Astrocyte (in vitro differentiated cells and primary cell): ENCODE measurements at regions not wholly inside any gene's neighbourhood (a gene's known extent, or its start where the extent isn't known, plus 50 kb on each side); places are given as distances from the start of the nearest gene placed in this dataset.

Experiments
- DNase-seq: peaks from one replicate; pipeline ENCODE4 v3.0.0-alpha.2; 2010; ENCODE audit warnings: low read depth
- FAIRE-seq: peaks from 2 replicates; lab custom pipeline; 2011; peaks lifted over from hg19 to GRCh38; lab: Jason Lieb, UNC
- H2AFZ ChIP-seq: 2 replicates; pipeline ENCODE4 v1.6.0; 2012; ENCODE audit warnings: low read depth, low read length, inconsistent platforms
- H3K27ac ChIP-seq: 2 replicates; pipeline ENCODE4 v1.5.1; 2011; ENCODE audit warnings: low read depth, low read length, inconsistent platforms
- H3K27me3 ChIP-seq: 2 replicates; pipeline ENCODE4 v1.6.0; 2011; ENCODE audit warnings: low read length, inconsistent platforms; ENCODE audit not compliant: insufficient read depth
- H3K36me3 ChIP-seq: 2 replicates; pipeline ENCODE4 v1.5.1; 2011; ENCODE audit warnings: low read length, inconsistent platforms; ENCODE audit not compliant: insufficient read depth
- H3K4me1 ChIP-seq: 2 replicates; pipeline ENCODE4 v1.5.1; 2011; ENCODE audit warnings: low read length, inconsistent platforms; ENCODE audit not compliant: insufficient read depth
- H3K4me2 ChIP-seq: 2 replicates; pipeline ENCODE4 v1.6.0; 2012; ENCODE audit warnings: low read length, inconsistent platforms
- H3K4me3 ChIP-seq: 2 replicates; pipeline ENCODE4 v1.5.1; 2011; ENCODE audit warnings: low read depth, mild to moderate bottlenecking, low read length, inconsistent platforms; ENCODE audit not compliant: insufficient read depth
- H3K79me2 ChIP-seq: 2 replicates; pipeline ENCODE4 v1.6.0; 2012; ENCODE audit warnings: mild to moderate bottlenecking, low read length, inconsistent platforms; ENCODE audit not compliant: insufficient read depth
- H3K9ac ChIP-seq: 2 replicates; pipeline ENCODE4 v1.6.0; 2012; ENCODE audit warnings: mild to moderate bottlenecking, low read length, inconsistent platforms
- H3K9me3 ChIP-seq: 2 replicates; pipeline ENCODE4 v1.5.1; 2012; ENCODE audit warnings: low read depth, mild to moderate bottlenecking, low read length, inconsistent platforms; ENCODE audit not compliant: insufficient read depth
- H4K20me1 ChIP-seq: 2 replicates; pipeline ENCODE4 v1.6.0; 2012; ENCODE audit warnings: low read length, inconsistent platforms; ENCODE audit not compliant: insufficient read depth
- H3K27ac Mint-ChIP-seq: one replicate; pipeline ENCODE4 v1.8.0; 2021; ENCODE audit warnings: mild to moderate bottlenecking, mixed read lengths; ENCODE audit not compliant: unreplicated experiment
- H3K27me3 Mint-ChIP-seq: one replicate; pipeline ENCODE4 v1.8.0; 2021; ENCODE audit warnings: low read depth, mixed read lengths; ENCODE audit not compliant: unreplicated experiment
- H3K36me3 Mint-ChIP-seq: one replicate; pipeline ENCODE4 v1.8.0; 2021; ENCODE audit warnings: low read depth, mixed read lengths; ENCODE audit not compliant: unreplicated experiment
- H3K4me1 Mint-ChIP-seq: one replicate; pipeline ENCODE4 v1.8.0; 2021; ENCODE audit warnings: low read depth, mixed read lengths; ENCODE audit not compliant: unreplicated experiment
- H3K4me3 Mint-ChIP-seq: one replicate; pipeline ENCODE4 v1.8.0; 2021; ENCODE audit warnings: mild to moderate bottlenecking, moderate library complexity, mixed read lengths; ENCODE audit not compliant: unreplicated experiment
- H3K9me3 Mint-ChIP-seq: one replicate; pipeline ENCODE4 v1.8.0; 2021; ENCODE audit warnings: mild to moderate bottlenecking, mixed read lengths; ENCODE audit not compliant: unreplicated experiment
- CTCF ChIP-seq: IDR thresholded peaks from 2 replicates; pipeline ENCODE4 v1.5.1; 2011; ENCODE audit warnings: low read depth, mild to moderate bottlenecking, inconsistent platforms, low read length, moderate library complexity; ENCODE audit not compliant: insufficient read depth
- EZH2 ChIP-seq: IDR thresholded peaks from 2 replicates; pipeline ENCODE4 v1.6.1; 2012; ENCODE audit warnings: mild to moderate bottlenecking, low read length, inconsistent platforms; ENCODE audit not compliant: insufficient read depth

- H3K27ac Mint-ChIP-seq = no peak overlapping the region
- no peak overlapping the region for H3K9ac ChIP-seq
- no peaks in the 10 kb centered on the region for H3K36me3 Mint-ChIP-seq
- no peak for TF ChIP-seq EZH2
- TF ChIP-seq CTCF = no peak
- FAIRE-seq (no peak), DNase-seq (no peak)
- H3K4me2 ChIP-seq = no peak overlapping the region
- no peaks in the 10 kb centered on the region for H3K79me2 ChIP-seq
- peaks cover 4% of the 10 kb centered on the region for H3K27me3 Mint-ChIP-seq
- H4K20me1 ChIP-seq = no peaks in the 10 kb centered on the region
- no peaks in the 10 kb centered on the region for H3K9me3 ChIP-seq
- H3K4me3 Mint-ChIP-seq = no peak overlapping the region
- H2AFZ ChIP-seq = no peak overlapping the region
- H3K36me3 ChIP-seq = no peaks in the 10 kb centered on the region
- no peaks in the 10 kb centered on the region for H3K4me1 ChIP-seq
- no peaks in the 10 kb centered on the region for H3K27me3 ChIP-seq
- no peaks in the 10 kb centered on the region for H3K4me1 Mint-ChIP-seq
- H3K27ac ChIP-seq = no peak overlapping the region
- no peak overlapping the region for H3K4me3 ChIP-seq
- H3K9me3 Mint-ChIP-seq = no peaks in the 10 kb centered on the region
These were observed 95.6 kb upstream of the ARHGAP20 start for GRCh38 chr11:110807801-110808200.

- Mint-ChIP-seq H3K4me3 (no peak overlapping the region), H3K36me3 (no peaks in the 10 kb centered on the region), H3K4me1 (no peaks in the 10 kb centered on the region), H3K27ac (no peak overlapping the region), H3K27me3 (peaks cover 4% of the 10 kb centered on the region), H3K9me3 (no peaks in the 10 kb centered on the region)
- Histone ChIP-seq H4K20me1 (no peaks in the 10 kb centered on the region), H3K4me3 (no peak overlapping the region), H2AFZ (no peak overlapping the region), H3K9me3 (no peaks in the 10 kb centered on the region), H3K4me1 (no peaks in the 10 kb centered on the region), H3K27me3 (no peaks in the 10 kb centered on the region), H3K27ac (no peak overlapping the region), H3K36me3 (no peaks in the 10 kb centered on the region), H3K9ac (no peak overlapping the region), H3K79me2 (no peaks in the 10 kb centered on the region), H3K4me2 (no peak overlapping the region)
- DNase-seq (no peak), FAIRE-seq (no peak)
- no peak for TF ChIP-seq EZH2
- TF ChIP-seq CTCF = no peak
These were observed 93.5 kb upstream of the ARHGAP20 start for GRCh38 chr11:110805756-110806155.

GRCh38 chr11:110802162-110802561 is 89.9 kb upstream of the ARHGAP20 start:
- H2AFZ ChIP-seq = no peak overlapping the region
- no peak overlapping the region for H3K4me3 ChIP-seq
- no peak overlapping the region for H3K27ac ChIP-seq
- no peaks in the 10 kb centered on the region for H3K9me3 ChIP-seq
- H3K9ac ChIP-seq = no peak overlapping the region
- Mint-ChIP-seq H3K4me1 (peaks cover 3% of the 10 kb centered on the region), H3K27ac (no peak overlapping the region), H3K9me3 (no peaks in the 10 kb centered on the region), H3K4me3 (no peak overlapping the region), H3K27me3 (peaks cover 4% of the 10 kb centered on the region), H3K36me3 (no peaks in the 10 kb centered on the region)
- H3K79me2 ChIP-seq = no peaks in the 10 kb centered on the region
- no peaks in the 10 kb centered on the region for H3K4me1 ChIP-seq
- no peaks in the 10 kb centered on the region for H3K27me3 ChIP-seq
- TF ChIP-seq EZH2 = no peak
- no peak for TF ChIP-seq CTCF
- no peaks in the 10 kb centered on the region for H4K20me1 ChIP-seq
- FAIRE-seq (no peak), DNase-seq (no peak)
- no peaks in the 10 kb centered on the region for H3K36me3 ChIP-seq
- no peak overlapping the region for H3K4me2 ChIP-seq
